Smooth muscle cell (in vitro differentiated cells): ENCODE measurements at regions not wholly inside any gene's neighbourhood (a gene's known extent, or its start where the extent isn't known, plus 50 kb on each side); places are given as distances from the start of the nearest gene placed in this dataset.
A peak's percentile ranks its signal among the peaks of the same experiment; 100 is the strongest.

Experiments
- DNase-seq: peaks from one replicate; lab custom pipeline; 2025; ENCODE audit not compliant: unreplicated experiment; lab: John Stamatoyannopoulos, UW
- H2AFZ ChIP-seq: fragments of 200-600 bp; sonication (generic); 2 replicates; pipeline ENCODE4 v1.6.0; 2016; ENCODE audit warnings: antibody characterized with exemption, low read depth, mild to moderate bottlenecking
- H3F3A ChIP-seq: fragments of 200-600 bp; sonication (generic); 2 replicates; pipeline ENCODE4 v1.6.0; 2017; ENCODE audit warnings: antibody characterized with exemption, low read depth
- H3K27ac ChIP-seq: fragments of 200-600 bp; sonication (generic); 2 replicates; pipeline ENCODE4 v1.5.1; 2016; ENCODE audit warnings: low read depth, mild to moderate bottlenecking
- H3K27me3 ChIP-seq: fragments of 200-600 bp; sonication (generic); 2 replicates; pipeline ENCODE4 v1.6.1; 2016; ENCODE audit warnings: low read depth, mild to moderate bottlenecking
- H3K36me3 ChIP-seq: fragments of 200-600 bp; sonication (generic); 2 replicates; pipeline ENCODE4 v1.5.1; 2016; ENCODE audit warnings: low read depth
- H3K4me1 ChIP-seq: fragments of 200-600 bp; sonication (generic); 2 replicates; pipeline ENCODE4 v1.5.1; 2016; ENCODE audit warnings: low read depth
- H3K4me2 ChIP-seq: fragments of 200-600 bp; sonication (generic); 2 replicates; pipeline ENCODE4 v1.6.0; 2016; ENCODE audit warnings: mild to moderate bottlenecking
- H3K4me3 ChIP-seq: fragments of 200-600 bp; sonication (generic); 2 replicates; pipeline ENCODE4 v1.5.1; 2016; ENCODE audit warnings: mild to moderate bottlenecking
- H3K79me2 ChIP-seq: fragments of 200-600 bp; sonication (generic); 2 replicates; pipeline ENCODE4 v1.6.0; 2016; ENCODE audit warnings: low read depth, mild to moderate bottlenecking
- H3K9ac ChIP-seq: fragments of 200-600 bp; sonication (generic); 2 replicates; pipeline ENCODE4 v1.6.0; 2016; ENCODE audit warnings: low read depth
- H3K9me3 ChIP-seq: fragments of 200-600 bp; sonication (generic); replicated peaks from 2 replicates; pipeline ENCODE4 v1.5.1; 2016; ENCODE audit warnings: low read depth
- H4K20me1 ChIP-seq: fragments of 200-600 bp; sonication (generic); 2 replicates; pipeline ENCODE4 v1.6.0; 2016; ENCODE audit warnings: low read depth
- CTCF ChIP-seq: fragments of 200-600 bp; sonication (generic); IDR thresholded peaks from 2 replicates; pipeline ENCODE4 v1.5.1; 2017; ENCODE audit warnings: borderline replicate concordance, mild to moderate bottlenecking, antibody characterized with exemption; ENCODE audit not compliant: insufficient read depth, poor library complexity, severe bottlenecking
- WGBS: methylation state at CpG from one replicate; pipeline ENCODE4 v1.1.7; 2016; ENCODE audit warnings: low lambda C conversion rate; 5-methylcytosine and 5-hydroxymethylcytosine counted together

GRCh38 chr2:195498839-195499490, 158.1 kb upstream of the SLC39A10 start:
- no peak overlapping the region for H2AFZ ChIP-seq
- no peaks in the 10 kb centered on the region for H3K27me3 ChIP-seq
- H3K9ac ChIP-seq: no peak overlapping the region
- H3K4me2 ChIP-seq: peak overlapping the region; percentile 5
- H3K9me3 ChIP-seq: no peaks in the 10 kb centered on the region
- no peak for DNase-seq
- H3K36me3 ChIP-seq: no peaks in the 10 kb centered on the region
- H4K20me1 ChIP-seq: no peaks in the 10 kb centered on the region
- no peak overlapping the region for H3K4me3 ChIP-seq
- H3F3A ChIP-seq: peaks cover 6% of the 10 kb centered on the region
- no peaks in the 10 kb centered on the region for H3K79me2 ChIP-seq
- no peaks in the 10 kb centered on the region for H3K4me1 ChIP-seq
- no peak for TF ChIP-seq CTCF
- peak overlapping the region; percentile 28 for H3K27ac ChIP-seq
- WGBS: 43% methylated on average over 3 of the region's 3 CpGs

- peak overlapping the region; percentile 28 for H3K27ac ChIP-seq
- no peak overlapping the region for H3K4me2 ChIP-seq
- no peak overlapping the region for H2AFZ ChIP-seq
- no peaks in the 10 kb centered on the region for H3K27me3 ChIP-seq
- H3K4me1 ChIP-seq: no peaks in the 10 kb centered on the region
- DNase-seq: no peak
- no peaks in the 10 kb centered on the region for H3K9me3 ChIP-seq
- H3K9ac ChIP-seq: no peak overlapping the region
- H3K36me3 ChIP-seq: no peaks in the 10 kb centered on the region
- no peak overlapping the region for H3K4me3 ChIP-seq
- no peaks in the 10 kb centered on the region for H3K79me2 ChIP-seq
- peak; percentile 17 for TF ChIP-seq CTCF
- no peaks in the 10 kb centered on the region for H4K20me1 ChIP-seq
- peaks cover 6% of the 10 kb centered on the region for H3F3A ChIP-seq
These were observed 158.8 kb upstream of the SLC39A10 start for GRCh38 chr2:195498176-195498575.

GRCh38 chr2:195496991-195497390, 160.0 kb upstream of the SLC39A10 start:
- TF ChIP-seq CTCF: no peak
- peaks cover 6% of the 10 kb centered on the region for H3F3A ChIP-seq
- no peaks in the 10 kb centered on the region for H3K79me2 ChIP-seq
- H4K20me1 ChIP-seq: no peaks in the 10 kb centered on the region
- H3K4me3 ChIP-seq: no peak overlapping the region
- H2AFZ ChIP-seq: no peak overlapping the region
- 95% methylated on average over 2 of the region's 2 CpGs for WGBS
- no peaks in the 10 kb centered on the region for H3K9me3 ChIP-seq
- no peak overlapping the region for H3K4me2 ChIP-seq
- no peaks in the 10 kb centered on the region for H3K27me3 ChIP-seq
- no peaks in the 10 kb centered on the region for H3K36me3 ChIP-seq
- DNase-seq: no peak
- no peak overlapping the region for H3K27ac ChIP-seq
- no peak overlapping the region for H3K9ac ChIP-seq
- H3K4me1 ChIP-seq: no peaks in the 10 kb centered on the region

DNA sequence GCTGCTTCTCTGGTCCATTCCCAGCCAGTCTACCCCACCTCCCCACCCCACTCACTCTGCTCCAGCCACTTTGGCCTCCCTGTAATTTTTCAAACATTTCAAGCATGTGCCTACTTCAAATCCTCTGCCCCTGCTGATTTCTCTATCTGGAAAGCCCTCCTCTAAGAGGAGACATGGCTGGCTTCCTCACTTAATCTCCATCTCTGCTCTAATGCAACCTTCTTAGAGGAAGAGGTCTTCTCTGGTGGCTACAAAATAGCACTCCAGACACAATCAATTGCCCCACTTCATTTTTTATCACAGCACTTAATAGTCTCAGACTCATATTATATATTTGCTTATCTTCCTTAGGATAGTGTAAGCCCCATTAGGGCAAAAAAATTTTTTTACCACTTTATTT, 161.1 kb upstream of the SLC39A10 start:
- no peak overlapping the region for H3K4me3 ChIP-seq
- no peaks in the 10 kb centered on the region for H4K20me1 ChIP-seq
- no peak for DNase-seq
- H3K4me2 ChIP-seq: peak overlapping the region; percentile 6
- no peaks in the 10 kb centered on the region for H3K4me1 ChIP-seq
- H3K9me3 ChIP-seq: no peaks in the 10 kb centered on the region
- H3K27ac ChIP-seq: no peak overlapping the region
- TF ChIP-seq CTCF: no peak
- no peak overlapping the region for H3K9ac ChIP-seq
- H2AFZ ChIP-seq: no peak overlapping the region
- H3K27me3 ChIP-seq: no peaks in the 10 kb centered on the region
- H3K36me3 ChIP-seq: no peaks in the 10 kb centered on the region
- no peaks in the 10 kb centered on the region for H3K79me2 ChIP-seq
- H3F3A ChIP-seq: peaks cover 6% of the 10 kb centered on the region
